GM21526 (cell line): ENCODE measurements at regions not wholly inside any gene's neighbourhood (a gene's known extent, or its start where the extent isn't known, plus 50 kb on each side); places are given as distances from the start of the nearest gene placed in this dataset.
A peak's percentile ranks its signal among the peaks of the same experiment; 100 is the strongest.

ENCODE experiments used
- ATAC-seq: cut with Tn5 transposase; IDR thresholded peaks from one replicate; pipeline ENCODE4 v1.9.1; 2021; ENCODE audit warnings: moderate library complexity; ENCODE audit not compliant: unreplicated experiment, low FRiP score

GRCh38 chr7:86949779-86950260 lies 109.6 kb downstream of the ELAPOR2 start:
- ATAC-seq, result no peak

- ATAC-seq, result peak; percentile 96
Observed at GRCh38 chr7:86949052-86949778, 110.2 kb downstream of the ELAPOR2 start.

GRCh38 chr7:86947929-86948328 lies 111.5 kb downstream of the ELAPOR2 start:
- no peak for ATAC-seq

- ATAC-seq, result no peak
Observed at GRCh38 chr7:86943447-86943846, 116.0 kb downstream of the ELAPOR2 start.

GRCh38 chr7:86942995-86943394 lies 116.5 kb downstream of the ELAPOR2 start:
- no peak for ATAC-seq

GRCh38 chr7:86942081-86942480 lies 117.4 kb downstream of the ELAPOR2 start:
- no peak for ATAC-seq

GRCh38 chr7:86939197-86939814 lies 120.1 kb downstream of the ELAPOR2 start:
- ATAC-seq, result peak; percentile 91

- no peak for ATAC-seq
Observed at GRCh38 chr7:86937363-86937878, 122.0 kb downstream of the ELAPOR2 start.

- ATAC-seq, result no peak
Observed at GRCh38 chr7:86933295-86933845, 126.1 kb downstream of the ELAPOR2 start.

- no peak for ATAC-seq
Observed at GRCh38 chr7:86932038-86932512, 127.4 kb downstream of the ELAPOR2 start.

GRCh38 chr7:86931439-86931838 lies 128.0 kb downstream of the ELAPOR2 start:
- no peak for ATAC-seq

GRCh38 chr7:86930554-86931307 lies 128.7 kb downstream of the ELAPOR2 start:
- ATAC-seq, result no peak

GRCh38 chr7:86929293-86930109 lies 130.0 kb downstream of the ELAPOR2 start:
- ATAC-seq, result no peak

GRCh38 chr7:86928308-86928707 lies 131.1 kb downstream of the ELAPOR2 start:
- no peak for ATAC-seq

GRCh38 chr7:86926732-86927131 lies 132.7 kb downstream of the ELAPOR2 start:
- peak; percentile 64 for ATAC-seq

- no peak for ATAC-seq
Observed at GRCh38 chr7:86925221-86925620, 134.2 kb downstream of the ELAPOR2 start.

GRCh38 chr7:86923527-86923926 lies 135.9 kb downstream of the ELAPOR2 start:
- ATAC-seq, result no peak

GRCh38 chr7:86920154-86920553 lies 139.3 kb downstream of the ELAPOR2 start:
- ATAC-seq, result no peak

GRCh38 chr7:86918245-86918644 lies 141.2 kb downstream of the ELAPOR2 start:
- no peak for ATAC-seq

- ATAC-seq, result no peak
Observed at GRCh38 chr7:86916277-86916825, 143.1 kb downstream of the ELAPOR2 start.
